ENCODE measurements at regions not wholly inside any gene's neighbourhood (a gene's known extent, or its start where the extent isn't known, plus 50 kb on each side); places are given as distances from the start of the nearest gene placed in this dataset.
A peak's percentile ranks its signal among the peaks of the same experiment; 100 is the strongest.

DNA sequence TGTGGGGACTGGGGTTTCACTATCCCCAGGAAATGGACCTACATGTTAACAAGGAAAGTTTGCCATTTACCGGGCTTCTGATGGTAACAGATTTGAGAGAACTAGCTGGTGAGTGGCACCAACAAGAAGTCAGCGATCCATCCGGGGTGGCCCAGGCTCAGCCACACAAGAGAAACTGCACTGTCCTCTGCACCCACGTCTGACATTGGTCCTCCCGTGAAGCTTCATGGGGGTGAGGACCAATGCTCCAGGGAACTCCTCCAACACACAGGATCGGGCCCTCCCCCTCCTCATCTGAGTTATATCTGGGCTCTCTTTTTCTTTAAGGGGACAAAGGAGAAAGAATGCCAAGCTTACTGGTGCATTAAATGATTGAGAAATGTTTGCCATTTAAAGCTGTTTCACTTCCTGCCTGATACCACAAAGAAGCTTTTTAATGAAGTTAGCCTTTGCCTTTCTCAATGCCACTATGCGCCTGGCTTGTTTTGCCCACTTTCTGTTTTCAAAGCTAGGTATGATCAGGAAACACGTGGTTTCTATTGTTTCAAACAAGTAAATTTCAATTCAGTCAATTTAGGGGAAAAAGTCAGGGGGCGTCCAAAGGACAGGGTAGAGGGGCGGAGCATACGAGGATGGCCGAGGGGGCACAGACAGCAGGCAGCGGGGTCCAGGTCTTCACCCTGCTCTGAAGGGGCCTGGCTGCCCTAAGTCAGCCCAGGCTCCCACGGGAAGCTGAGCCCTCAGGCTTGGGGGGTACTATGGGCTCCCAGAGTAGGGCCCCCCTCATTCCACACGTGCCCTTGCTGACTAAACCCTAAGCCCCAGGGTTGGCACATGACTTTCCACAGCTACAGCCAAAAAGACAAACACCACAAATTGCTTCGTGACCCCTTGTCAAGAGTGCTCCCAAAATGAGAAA, 204.0 kb upstream of the ID2 start:
- DNase-seq = no peak

DNA sequence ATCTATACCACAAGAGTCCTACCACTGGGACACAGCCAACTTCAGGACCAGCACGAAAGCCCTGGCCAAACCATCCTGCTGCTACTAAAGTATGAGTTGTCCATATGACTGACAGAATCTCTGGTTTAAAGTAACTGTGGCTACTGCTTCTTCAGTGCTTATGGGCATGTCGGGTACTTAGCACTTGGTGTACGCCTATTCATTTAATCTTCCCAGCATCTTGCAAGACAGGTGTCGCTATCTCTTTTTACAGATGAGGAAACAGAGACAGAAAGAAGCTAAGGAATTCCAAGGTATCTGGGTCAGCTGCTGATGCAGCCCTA, 203.4 kb upstream of the ID2 start:
- no peak for DNase-seq

DNA sequence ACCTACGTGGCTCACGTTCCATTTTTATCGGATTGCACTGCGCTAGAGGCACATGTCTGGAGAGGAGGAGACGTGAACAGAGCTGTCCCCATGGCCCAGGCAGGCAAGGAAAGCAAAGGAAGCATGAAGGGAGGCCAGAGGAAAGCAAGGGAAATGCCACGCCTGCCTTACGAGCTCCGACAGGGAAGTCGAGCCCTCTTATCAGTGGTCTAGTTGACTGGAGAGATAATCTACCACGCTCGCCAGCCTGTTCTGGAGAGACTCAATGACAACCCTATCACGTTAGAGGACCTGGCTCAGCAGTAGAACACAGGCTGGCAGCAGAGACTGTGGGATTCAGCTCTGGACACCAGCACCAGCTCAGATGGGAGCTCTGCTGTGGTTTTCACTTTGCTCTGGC, 202.6 kb upstream of the ID2 start:
- no peak for DNase-seq

DNA sequence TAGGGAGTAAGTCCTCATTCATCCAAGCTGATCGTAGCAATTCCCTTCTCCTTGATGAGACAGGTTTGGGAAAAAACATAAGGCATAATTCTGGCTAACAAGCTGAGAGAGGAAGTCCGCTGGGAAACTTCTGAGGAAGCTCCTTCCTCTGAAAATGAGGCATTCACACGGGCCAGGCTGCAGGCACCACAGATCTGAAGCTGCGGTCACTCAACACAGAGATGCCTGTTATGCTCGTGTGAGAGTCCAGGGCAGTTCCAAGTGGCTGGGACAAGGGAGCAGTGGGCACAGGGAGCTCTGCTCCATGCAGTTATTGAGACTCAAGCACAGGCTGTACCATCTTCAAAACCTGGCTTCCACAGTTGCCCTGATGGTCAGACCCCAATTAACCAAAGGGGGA, 200.9 kb upstream of the ID2 start:
- DNase-seq = no peak

DNA sequence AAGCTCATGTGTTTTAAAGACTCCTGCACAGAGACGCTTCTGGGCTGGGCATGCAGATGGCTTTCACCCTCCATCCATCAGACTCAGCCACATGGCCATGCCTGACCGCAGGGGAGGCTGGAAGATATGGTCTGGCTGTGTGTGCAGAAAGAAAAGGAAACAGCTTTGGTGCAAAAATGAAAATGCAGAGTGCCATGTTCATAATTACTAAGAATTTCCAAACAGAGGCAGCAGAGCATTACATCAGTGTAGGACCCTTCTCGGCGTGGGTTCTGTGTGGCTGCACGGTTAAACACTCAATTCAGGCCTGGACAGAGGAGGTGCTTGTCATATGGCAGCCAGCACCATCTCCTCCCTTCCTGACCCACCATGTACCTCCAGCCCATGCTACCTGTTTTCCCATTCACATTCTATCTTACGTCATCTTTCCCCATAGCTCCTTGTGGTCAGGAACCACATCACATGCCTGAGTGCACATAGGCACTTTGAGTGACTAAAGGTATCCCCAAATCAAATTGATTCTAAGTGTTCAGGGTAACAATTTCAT, 200.3 kb upstream of the ID2 start:
- DNase-seq = peak; percentile 51 to 57

DNA sequence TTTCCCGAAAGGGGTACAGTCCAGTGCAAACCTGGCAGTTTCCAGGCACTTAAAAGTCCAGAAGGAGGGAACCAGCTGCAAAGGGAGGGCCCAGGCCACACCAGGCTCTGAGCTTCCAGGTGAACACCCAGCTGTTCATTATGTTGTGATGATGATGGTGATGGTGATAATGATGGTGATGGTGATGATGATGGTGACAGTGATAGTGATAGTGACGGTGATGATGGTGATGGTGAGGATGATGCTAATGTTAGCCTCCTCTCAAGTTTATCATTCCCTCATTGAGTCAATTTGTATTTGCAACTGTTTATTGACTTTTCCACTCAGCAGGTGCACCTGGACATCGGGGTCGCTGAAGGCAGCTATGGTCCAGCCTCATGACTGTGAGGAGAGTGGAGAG, 199.4 kb upstream of the ID2 start:
- DNase-seq = no peak

DNA sequence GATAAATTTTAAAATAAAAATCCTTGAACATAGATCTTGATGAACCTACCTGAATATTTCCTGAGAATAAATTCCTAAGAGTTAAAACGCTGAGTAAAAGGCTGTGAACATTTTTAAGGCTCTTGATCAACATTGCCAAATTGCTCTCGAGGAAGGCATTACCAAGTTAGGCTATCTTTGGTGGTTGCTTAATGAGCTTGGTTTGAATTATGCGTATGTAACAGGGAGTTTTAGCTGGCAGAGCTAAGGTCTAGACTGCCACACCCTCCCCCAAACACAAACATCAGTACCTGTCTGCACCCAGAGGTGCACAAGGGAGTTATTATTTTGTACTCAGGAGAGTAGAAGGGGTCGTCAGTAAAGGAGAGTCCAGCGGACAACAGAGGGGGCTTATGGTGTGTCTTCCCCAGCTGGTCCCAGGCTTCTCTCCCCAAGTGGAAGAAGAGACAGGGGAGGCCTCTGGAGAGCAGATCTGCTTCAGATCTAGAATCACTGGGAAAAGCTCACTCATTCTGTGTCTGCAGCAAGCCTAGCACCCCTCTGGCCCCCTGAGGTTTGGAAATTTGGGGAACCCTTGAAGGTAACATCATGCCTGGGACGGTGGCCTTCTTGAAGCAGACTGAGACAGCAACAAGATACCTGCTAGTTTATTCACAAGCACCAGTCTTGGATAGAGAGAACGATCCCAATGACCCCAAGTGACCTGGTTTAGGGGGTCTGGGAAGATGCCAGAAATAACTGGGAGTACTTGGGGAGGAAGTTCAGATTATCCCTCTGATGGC, 197.2 kb upstream of the ID2 start:
- no peak for DNase-seq

DNA sequence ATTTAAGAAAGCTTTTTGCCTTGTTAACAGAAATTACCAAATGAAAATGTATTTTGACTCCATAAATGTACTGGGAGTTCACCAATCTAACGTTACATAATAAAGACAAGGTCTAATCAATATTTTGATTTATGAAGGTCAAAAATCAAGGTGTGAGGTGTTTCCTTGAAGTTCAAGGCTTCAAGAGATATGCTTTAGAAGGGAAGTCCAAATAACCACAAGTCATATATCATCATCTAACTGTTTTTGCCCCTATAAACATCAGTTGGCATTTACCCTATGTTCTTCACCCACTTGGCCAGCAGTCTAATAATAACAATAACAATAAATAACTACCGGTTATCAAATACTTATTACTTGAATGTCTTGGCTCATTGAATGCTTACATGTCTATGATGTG, 196.1 kb upstream of the ID2 start:
- no peak for DNase-seq

DNA sequence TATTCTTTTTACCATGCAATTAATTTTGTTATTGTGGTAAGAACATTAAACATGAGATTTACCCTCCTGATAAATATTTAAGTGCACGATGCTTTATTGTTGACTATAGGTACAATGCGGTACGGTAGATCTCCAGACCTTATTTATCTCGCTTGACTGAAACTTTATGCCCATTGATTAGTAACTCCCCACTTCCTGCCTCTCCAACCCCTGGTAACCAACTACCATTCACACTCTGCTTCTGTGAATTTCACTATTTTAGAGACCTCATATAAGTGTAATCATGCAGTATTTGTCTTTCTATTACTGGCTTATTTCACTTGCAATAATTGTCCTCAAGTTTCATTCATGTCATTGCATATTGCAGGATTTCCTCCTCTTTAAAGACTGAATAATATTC, 195.7 kb upstream of the ID2 start:
- no peak for DNase-seq

DNA sequence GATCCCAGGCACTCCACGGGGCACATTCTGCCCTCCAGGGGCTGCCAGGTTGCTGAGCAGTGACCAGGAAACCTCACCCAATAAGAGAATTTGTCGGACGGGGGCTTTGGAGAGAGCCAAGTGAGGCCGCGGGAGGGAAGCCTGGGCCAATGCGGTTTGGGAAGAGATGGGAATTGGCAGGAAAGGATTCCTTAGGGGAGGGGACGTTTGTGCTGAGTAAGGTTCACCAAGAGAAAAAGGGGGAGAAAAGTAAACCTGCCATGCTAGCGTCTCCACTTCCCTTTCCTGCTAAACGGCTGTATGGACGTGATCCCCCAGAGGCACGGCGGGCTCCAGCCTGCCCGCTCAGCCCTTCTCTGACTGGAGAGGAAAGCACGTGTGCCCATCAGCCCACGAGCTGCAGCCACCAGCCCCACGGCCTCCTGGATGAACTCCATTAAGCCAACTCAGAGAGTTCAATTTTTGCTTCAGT, 194.4 kb upstream of the ID2 start:
- no peak for DNase-seq

DNA sequence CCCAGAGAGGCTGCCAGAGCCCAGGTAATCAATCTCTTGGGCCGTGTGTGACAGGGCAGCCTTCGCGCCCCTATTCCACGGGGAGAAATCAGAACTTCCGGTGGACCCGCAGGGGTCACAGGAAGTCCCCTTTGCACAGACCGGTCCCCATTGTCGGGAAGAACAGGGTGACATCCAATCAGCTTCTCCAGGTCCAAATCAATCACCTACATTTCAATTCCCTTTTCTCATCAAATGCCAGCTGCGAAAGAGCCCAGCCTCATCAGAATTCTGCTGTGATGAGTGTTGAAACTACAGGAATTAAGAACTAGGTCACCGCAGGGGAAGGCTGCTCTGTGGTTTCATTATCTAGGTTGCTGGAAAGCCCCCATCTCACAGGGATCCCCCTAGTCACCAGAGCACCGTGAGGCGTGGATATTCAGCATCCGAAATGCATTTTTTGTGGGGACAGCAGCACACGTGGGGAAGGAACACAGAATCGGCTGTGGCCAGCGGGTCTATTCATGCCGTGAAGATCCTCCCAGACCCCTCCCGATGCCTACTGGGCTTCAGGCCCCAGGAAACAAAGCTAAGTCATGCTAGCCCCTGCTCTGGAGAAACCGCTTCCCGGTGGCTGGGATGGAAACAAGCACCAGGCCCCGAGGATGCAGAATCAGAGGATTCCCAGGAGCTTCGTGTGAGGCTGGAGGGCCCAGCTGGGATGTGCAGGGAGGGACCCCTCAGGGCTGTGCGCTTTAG, 193.7 kb upstream of the ID2 start:
- DNase-seq = peak; percentile 67 to 76

DNA sequence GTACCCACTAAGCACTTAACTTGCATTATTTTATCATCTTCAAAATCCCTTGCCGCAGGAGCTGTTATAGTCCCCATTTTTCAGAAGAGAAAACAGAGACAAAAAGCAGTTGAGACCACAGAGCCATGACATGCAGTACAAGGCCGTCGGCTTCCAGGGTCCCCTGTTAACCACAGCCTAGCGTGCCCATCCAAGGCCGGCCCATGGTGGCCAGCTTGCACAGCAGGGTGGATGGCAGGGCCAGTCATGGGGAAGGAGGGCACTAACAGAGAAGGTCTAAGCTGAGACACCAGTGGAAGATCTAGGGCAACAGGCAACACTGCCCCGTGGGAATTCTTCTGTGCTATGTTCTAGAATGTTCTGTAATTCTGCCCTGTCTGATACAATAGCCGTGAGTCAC, 192.6 kb upstream of the ID2 start:
- no peak for DNase-seq

DNA sequence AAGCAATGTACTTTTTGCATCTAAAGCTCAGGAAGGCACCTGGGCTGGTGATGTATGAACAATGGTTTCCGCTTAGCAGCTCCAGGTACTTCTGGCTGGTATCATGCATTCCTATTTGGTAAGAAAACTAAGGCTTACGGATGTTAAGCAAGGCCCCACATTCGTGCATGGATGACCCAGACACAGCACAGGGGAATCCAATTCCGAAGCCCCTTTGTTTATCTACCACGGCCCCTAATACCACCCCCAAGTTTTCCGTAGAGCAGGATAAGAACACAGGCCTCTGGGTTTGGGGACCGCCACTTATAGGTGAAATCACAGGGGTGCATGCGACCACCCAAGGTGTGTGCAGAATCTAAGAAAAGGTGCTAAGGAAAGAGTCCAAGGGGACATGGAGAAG, 192.1 kb upstream of the ID2 start:
- DNase-seq = no peak

DNA sequence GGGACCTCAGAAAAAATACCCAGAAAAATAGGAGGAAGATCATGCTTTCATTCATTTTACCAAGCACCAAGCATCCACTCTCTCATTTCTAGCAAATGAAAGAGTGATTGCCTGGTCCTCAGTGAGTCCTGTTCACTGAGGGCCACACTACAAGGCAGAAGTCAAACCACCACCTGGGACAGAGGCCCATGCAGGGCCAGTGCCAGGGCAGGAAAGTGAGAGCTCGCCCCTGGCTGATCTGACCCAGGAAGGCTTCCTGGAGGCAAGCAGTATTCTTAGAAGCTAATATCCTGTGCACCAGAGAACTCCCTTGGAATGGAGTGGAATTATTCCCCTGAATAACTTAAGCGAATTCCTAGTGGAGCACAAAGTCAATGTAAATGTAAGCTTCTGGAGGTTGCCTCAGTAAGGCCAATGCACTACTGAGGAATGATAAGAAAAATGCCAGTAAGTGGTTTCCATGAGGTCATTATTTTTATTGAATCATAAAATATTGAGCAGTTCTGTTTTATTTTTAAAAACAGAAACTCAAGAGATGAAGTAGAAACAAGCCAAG, 191.6 kb upstream of the ID2 start:
- DNase-seq = no peak

DNA sequence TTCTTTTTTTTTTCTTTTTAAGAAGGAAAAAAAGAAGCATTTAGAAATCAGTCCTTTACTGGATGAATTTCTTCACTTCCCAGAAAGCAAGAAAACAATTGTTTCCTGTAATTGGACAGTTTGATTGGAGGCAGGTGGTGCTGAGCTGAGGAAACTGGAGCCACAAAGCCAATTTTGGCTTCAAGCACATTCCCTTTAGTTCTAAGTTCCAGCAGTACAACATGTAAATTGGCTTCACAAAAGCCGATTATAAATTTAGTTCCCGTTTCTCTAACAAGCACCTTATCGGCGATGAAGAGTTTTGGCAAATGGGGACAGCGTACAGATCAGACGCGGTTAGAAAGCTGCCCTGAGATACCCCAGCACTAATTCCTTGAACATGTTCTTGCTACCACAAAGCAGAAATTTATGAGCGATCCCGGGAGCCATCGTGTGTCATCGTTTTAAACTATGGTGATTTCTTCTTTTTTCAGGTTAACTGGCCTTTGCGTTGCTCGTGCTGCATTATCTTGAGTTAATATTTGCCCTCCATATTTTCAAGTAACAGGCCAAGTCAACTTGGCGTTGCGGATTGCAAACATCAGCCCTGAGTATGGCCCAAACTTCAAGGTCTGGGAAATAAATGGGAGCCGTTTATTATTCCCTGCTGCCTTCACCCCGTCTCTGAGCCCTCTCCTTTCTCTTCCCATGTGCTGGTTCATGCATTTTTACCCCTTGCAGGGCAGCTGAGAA, 190.4 kb upstream of the ID2 start:
- DNase-seq = no peak

DNA sequence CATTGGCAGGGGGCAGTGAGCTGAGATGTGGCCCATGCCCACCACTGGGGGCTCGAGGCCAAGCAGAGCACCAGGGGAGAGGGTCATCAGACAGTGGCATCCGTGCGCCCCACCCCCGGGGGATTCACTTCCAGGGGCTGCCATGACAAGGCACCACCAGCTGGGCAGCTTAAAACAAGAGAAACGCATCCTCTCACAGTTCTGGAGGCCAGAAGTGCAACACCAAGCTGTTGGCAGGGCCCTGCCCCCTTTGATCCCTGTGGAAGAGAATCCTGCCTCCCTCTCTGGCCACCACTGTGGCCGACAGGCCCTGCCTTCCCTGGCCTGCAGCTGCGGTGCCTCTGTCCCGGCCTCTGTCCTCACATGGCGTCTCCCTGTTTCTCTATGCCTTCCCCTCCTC, 187.7 kb upstream of the ID2 start:
- DNase-seq = no peak

DNA sequence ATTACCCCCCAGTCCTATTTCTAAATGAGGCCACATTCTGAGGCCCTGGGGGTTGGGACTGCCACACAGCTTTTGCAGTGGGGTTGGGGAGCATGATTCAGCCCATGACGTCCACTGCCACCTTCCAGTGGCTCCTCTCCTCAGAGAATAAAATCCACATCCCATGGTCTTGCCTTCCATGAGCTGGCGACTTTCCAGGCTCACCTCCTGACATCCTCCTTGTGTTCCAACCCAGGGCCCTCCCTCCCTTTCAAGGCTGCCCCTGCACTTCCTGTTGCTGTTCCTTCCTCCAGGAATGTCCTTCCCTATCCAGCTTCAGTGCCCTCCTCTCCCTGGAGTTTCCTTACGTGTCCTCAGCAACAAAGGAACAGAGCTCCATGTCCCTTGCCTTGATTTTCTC, 187.3 kb upstream of the ID2 start:
- no peak for DNase-seq

DNA sequence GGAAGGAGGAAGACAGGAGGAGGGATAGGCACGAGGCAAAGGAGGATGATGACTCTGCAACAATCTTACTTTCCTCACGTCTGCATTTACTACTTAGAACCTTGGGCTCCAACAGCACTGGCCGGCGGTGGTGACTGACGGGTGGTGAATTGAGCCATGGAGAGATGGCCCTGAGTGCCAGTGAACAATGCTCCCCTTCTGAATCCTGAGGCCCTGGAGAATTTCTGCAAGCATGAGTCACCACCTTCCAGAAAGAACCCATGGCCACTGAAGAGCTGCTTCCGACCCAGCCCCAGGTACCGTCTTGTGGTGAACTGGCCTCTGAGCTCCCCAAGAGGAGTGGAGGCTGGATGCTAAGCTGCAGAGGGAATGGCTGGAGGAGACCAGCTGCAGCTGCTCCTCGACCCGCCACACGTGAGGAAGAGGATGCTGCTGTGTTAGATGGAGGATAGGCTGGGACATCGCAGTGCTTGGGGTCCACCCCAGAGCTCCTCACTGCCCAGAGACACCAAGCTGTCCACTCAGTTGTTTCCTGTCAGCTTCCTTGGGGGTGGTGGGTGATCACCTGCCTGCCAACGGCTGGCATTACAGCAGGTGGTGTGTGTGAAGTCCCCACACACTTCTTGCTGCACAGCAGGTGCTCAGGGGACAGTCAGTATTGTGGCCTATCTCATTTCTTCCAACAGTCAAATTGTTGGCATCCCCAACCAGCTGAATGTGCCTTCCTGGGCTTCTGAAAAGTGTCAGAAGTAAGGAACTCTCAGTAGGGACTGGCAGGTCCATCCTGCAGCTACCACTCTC, 186.5 kb upstream of the ID2 start:
- no peak for DNase-seq

DNA sequence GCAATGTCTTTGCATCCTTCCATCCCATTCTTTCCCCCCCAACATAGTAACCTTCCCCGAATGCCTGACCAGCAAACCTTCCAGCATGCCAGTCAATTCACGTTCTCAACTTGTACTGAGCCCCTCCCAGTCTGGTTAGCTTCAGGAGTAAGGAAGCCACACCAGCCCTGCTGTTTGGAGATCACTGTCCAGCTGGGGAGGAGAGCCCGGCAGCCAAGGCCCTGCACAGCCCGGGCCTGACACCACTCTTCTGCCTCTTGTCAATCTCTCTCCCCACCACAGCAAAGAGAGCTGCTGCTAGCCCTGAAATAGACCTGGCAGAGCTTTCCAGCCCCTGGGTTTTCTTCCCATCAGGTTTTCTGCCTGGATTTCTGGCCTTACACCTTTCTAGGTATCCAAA, 185.8 kb upstream of the ID2 start:
- DNase-seq = no peak

DNA sequence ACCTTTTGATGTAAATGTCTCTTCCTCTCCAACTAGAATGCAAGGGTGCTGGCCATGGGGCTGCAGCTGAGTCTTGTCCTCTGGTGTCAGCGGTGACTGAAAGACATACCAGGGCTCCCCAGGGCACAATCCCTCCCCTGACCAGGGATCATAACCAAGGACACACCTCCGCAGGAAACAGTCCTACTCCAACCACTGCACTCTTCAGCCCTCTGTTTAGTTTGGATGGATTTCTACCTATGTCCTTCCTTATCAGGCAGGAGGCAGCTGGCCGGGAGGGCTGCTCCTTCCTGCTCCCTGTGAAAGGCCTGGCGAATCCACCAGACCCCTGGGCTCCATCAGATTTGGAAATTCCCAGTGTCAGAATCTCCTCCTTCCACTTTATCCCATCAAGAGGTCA, 185.2 kb upstream of the ID2 start:
- no peak for DNase-seq

DNA sequence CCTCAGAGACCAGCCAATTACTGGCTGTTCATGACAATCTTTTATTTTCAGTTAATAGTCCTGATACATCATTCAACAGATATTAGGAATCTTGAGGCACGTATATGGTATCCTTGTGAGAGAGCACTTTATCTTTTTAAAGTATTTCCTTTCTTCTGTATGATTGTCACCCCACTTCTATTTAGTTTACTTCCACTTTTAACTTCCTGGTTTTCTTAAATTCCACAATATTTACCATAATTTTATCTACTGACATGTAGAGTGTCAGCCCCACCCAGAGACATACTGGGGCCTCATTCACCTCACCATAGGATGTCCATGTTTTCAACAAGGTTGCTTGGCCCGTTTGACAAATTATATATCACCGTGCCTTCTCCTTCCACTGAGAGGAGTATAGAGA, 182.9 kb upstream of the ID2 start:
- DNase-seq = no peak

Data from activated CD4-positive, alpha-beta T cell treated with anti-CD3 and anti-CD28 coated beads, Interleukin-2, amount 50 U/mL, for 48 hours (primary cell).